ENCODE measurements at regions not wholly inside any gene's neighbourhood (a gene's known extent, or its start where the extent isn't known, plus 50 kb on each side); places are given as distances from the start of the nearest gene placed in this dataset.
A peak's percentile ranks its signal among the peaks of the same experiment; 100 is the strongest.

DNA sequence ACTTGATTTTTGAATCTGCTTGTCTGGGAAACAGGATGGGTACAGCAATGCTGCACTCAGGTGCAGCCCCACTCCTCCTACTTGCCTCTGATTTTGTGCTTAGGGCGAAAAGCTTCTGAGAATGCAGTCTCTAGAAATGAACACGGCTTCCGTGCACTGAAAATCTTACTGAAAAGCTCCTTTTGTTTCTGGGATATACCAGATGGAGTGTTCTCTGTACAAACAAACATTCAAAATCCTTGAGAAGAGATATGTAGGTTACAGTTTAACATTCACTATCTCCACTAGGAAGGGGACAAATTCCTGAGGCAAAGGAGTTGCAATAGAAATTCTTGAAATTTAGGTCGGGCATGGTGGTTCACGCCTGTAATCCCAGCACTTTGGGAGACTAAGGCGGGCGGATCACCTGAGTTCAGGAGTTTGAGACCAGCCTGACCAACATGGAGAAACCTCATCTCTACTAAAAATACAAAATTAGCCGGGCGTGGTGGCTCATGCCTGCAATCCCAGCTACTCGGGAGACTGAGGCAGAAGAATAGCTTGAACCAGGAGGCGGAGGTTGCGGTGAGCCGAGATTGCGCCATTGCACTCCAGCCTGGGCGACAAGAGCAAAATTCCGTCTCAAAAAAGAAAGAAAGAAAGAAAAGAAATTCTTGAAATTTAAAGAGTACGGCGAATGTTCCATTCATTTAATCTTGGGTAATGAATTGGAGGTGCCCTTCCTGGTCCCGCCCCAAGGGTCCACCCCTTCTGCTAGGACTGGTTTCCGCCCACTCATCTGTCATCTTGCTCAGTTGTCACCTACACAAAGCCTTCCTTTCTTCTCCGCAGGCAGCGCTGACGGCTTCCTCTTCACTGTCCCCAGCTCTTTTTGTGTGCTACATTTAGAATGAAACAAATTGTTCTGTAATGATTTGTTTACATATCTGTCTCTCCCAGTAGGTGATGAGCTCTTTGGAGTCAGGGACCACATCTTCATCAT lies 92.4 kb downstream of the SOCS6 start (continued):
- TF ChIP-seq, protein P1, sequence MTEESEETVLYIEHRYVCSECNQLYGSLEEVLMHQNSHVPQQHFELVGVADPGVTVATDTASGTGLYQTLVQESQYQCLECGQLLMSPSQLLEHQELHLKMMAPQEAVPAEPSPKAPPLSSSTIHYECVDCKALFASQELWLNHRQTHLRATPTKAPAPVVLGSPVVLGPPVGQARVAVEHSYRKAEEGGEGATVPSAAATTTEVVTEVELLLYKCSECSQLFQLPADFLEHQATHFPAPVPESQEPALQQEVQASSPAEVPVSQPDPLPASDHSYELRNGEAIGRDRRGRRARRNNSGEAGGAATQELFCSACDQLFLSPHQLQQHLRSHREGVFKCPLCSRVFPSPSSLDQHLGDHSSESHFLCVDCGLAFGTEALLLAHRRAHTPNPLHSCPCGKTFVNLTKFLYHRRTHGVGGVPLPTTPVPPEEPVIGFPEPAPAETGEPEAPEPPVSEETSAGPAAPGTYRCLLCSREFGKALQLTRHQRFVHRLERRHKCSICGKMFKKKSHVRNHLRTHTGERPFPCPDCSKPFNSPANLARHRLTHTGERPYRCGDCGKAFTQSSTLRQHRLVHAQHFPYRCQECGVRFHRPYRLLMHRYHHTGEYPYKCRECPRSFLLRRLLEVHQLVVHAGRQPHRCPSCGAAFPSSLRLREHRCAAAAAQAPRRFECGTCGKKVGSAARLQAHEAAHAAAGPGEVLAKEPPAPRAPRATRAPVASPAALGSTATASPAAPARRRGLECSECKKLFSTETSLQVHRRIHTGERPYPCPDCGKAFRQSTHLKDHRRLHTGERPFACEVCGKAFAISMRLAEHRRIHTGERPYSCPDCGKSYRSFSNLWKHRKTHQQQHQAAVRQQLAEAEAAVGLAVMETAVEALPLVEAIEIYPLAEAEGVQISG (CRISPR knock-in tag; IDR thresholded peaks at IDR 0.05): peak; percentile 8; the same call in 1 of the 2 replicates
- TF ChIP-seq FOXO1 (CRISPR knock-in tag; IDR thresholded peaks at IDR 0.05): peak; percentile 33; the same call in 1 of the 2 replicates
- peak; percentile 100 for TF ChIP-seq MEIS2 (CRISPR knock-in tag; IDR thresholded peaks at IDR 0.05)
- TF ChIP-seq, protein P2, sequence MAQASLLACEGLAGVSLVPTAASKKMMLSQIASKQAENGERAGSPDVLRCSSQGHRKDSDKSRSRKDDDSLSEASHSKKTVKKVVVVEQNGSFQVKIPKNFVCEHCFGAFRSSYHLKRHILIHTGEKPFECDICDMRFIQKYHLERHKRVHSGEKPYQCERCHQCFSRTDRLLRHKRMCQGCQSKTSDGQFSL (CRISPR knock-in tag; IDR thresholded peaks at IDR 0.05): no peak
- no peak for TF ChIP-seq SUZ12 (IDR thresholded peaks at IDR 0.05; ENCODE audit: low read depth, low read length)
- no peak; the same call in 1 of the 2 replicates for TF ChIP-seq CBX5 (CRISPR knock-in tag; IDR thresholded peaks at IDR 0.05; ENCODE audit: borderline replicate concordance)
- TF ChIP-seq AFF4 (CRISPR knock-in tag; IDR thresholded peaks at IDR 0.05): no peak
- no peak for TF ChIP-seq ZBED4 (CRISPR knock-in tag; IDR thresholded peaks at IDR 0.05; ENCODE audit: borderline replicate concordance)
- TF ChIP-seq RFXAP (CRISPR knock-in tag; IDR thresholded peaks at IDR 0.05; ENCODE audit: borderline replicate concordance): no peak
- peak; percentile 52 for TF ChIP-seq POLR2G (IDR thresholded peaks at IDR 0.05; ENCODE audit: low read depth, low read length)
- 0 out of 2 replicates have a peak, but pooled peaks have one; percentile 18 for TF ChIP-seq ZNF629 (CRISPR knock-in tag; conservative IDR thresholded peaks at IDR 0.05)
- peak; percentile 58; the same call in 1 of the 2 replicates for TF ChIP-seq LCORL (IDR thresholded peaks at IDR 0.05)
- no peak for TF ChIP-seq LCORL (CRISPR knock-in tag; IDR thresholded peaks at IDR 0.05)
- no peak for TF ChIP-seq SKI (IDR thresholded peaks at IDR 0.05; ENCODE audit: partially characterized antibody)
- TF ChIP-seq, protein P3, sequence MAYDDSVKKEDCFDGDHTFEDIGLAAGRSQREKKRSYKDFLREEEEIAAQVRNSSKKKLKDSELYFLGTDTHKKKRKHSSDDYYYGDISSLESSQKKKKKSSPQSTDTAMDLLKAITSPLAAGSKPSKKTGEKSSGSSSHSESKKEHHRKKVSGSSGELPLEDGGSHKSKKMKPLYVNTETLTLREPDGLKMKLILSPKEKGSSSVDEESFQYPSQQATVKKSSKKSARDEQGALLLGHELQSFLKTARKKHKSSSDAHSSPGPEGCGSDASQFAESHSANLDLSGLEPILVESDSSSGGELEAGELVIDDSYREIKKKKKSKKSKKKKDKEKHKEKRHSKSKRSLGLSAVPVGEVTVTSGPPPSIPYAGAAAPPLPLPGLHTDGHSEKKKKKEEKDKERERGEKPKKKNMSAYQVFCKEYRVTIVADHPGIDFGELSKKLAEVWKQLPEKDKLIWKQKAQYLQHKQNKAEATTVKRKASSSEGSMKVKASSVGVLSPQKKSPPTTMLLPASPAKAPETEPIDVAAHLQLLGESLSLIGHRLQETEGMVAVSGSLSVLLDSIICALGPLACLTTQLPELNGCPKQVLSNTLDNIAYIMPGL (CRISPR knock-in tag; IDR thresholded peaks at IDR 0.05; ENCODE audit: borderline replicate concordance in 1 of 2, low read depth in 1 of 2): 0 out of 4 replicates have a peak, but pooled peaks of 1 of the 2 experiments have one; percentile 20

Data from HepG2 (cell line).